GM21423 (cell line): ENCODE measurements at regions not wholly inside any gene's neighbourhood (a gene's known extent, or its start where the extent isn't known, plus 50 kb on each side); places are given as distances from the start of the nearest gene placed in this dataset.
"Not testable (repeated sequence)": the region's sequence is repeated elsewhere in the genome, so short reads cannot be mapped to it uniquely, and the experiment has no call there.

Source experiments
- ATAC-seq: cut with Tn5 transposase; IDR thresholded peaks from one replicate; pipeline ENCODE4 v1.9.1; 2021; ENCODE audit warnings: mild to moderate bottlenecking, moderate library complexity; ENCODE audit not compliant: unreplicated experiment

DNA sequence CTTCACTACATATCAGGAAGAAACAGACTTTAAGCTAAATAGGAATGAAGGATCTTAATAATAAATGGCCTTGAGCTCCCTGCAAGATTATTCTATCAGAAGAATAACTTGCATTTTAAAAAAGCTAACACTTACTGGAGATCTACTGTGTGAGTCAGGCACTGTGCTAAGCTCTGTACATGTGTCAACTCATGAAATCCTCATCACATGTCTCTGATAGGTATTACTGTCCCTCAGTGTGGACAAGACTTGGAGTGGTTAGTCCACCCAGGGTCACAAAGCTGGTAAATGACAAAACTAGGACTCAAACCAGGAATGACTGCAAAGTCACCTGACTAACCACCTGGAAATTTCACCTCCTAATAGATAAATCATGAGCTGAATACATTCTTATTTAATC is 57.1 kb upstream of the KCTD7 start:
- no peak for ATAC-seq

DNA sequence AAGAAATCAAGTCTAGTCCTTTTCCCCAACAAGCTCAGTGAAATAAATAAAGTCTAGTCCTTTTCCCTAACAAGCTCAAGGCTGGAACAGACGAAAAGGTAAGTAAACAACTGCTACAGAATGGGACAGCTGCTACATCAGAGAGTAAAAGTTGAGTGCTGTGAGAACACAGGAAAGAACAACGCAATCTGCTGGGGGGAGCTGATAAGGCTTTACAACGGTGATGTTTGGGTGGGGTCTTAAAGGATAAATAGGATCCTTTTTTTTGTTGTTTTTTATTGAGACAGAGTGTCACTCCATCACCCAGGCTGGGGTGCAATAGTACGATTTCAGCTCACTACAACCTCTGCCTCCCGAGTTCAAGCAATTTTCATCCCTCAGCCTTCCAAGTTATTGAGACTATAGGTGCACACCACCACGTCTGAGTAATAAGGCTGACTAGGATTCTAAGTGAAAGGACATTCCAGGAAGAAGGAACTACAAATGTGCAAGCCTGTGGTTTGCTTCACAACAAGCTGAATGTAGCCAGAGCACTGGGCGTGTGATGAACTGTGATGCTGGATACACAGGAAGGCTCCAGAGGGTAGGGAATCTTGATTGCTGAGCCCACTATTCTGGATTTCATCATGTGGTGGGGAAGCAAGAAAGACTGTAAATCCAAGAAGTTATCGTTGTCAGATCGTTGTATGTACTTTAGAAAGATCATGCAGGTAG is 54.7 kb upstream of the KCTD7 start:
- ATAC-seq, result not testable (repeated sequence)

DNA sequence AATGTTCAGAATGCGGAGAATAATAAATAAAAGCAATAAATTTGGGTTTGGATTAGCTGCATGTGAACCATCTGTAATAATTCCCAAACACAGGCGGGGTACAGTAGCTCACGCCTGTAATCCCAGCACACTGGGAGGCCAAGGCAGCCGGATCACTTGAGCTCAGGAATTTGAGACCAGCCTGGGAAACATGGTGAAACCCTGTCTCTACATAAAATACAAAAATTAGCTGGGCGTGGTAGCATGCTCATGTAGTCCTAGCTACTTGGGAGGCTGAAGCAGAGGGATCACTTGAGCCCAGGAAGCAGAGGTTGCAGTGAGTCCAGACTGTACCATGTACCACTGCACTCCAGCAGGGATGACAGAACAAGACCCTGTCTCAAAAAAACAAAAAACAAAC is 53.9 kb upstream of the KCTD7 start:
- not testable (repeated sequence) for ATAC-seq

DNA sequence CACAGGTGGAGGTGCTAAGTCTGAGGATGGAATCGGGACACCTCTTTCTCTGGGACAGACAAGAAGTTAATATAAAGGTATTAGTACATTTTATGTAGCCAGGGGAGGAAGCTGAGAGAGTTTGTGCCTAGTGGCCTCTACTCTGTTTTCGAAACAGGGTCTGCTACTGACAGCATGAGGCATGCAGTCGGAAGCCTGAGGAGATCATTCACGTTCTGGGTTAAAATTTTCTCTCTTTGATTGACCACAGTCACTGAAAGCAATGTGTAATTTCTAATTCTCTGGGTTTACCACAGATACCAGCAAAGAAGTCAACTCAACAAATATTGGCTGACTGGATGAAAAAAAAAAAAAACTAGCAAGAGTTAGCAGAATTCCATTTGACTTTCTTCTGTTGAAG is 53.3 kb upstream of the KCTD7 start:
- ATAC-seq, result no peak

DNA sequence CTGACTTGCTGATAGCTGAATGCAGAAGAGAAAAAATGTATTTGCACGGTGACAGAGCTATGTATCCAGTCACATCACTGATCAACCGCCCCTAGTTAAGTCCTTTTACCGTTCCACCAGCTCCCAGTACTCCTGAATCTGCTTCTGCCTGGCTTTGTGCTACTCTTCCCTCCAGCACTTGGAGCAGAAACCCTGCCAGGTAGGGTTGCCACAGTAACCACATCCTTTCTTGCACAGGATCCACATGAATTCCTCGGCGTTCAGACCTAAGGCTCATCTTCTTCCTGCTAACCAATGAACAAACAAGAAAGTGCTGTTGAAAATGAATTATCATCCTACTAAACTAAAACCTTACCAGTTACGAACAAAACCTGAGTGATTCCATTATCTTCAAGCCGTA is 52.0 kb upstream of the KCTD7 start:
- ATAC-seq, result no peak
